Smooth muscle cell (in vitro differentiated cells): ENCODE measurements at regions not wholly inside any gene's neighbourhood (a gene's known extent, or its start where the extent isn't known, plus 50 kb on each side); places are given as distances from the start of the nearest gene placed in this dataset.

Experiments used
- DNase-seq: peaks from one replicate; lab custom pipeline; 2025; ENCODE audit not compliant: unreplicated experiment; lab: John Stamatoyannopoulos, UW
- H2AFZ ChIP-seq: fragments of 200-600 bp; sonication (generic); 2 replicates; pipeline ENCODE4 v1.6.0; 2016; ENCODE audit warnings: antibody characterized with exemption, low read depth, mild to moderate bottlenecking
- H3F3A ChIP-seq: fragments of 200-600 bp; sonication (generic); 2 replicates; pipeline ENCODE4 v1.6.0; 2017; ENCODE audit warnings: antibody characterized with exemption, low read depth
- H3K27ac ChIP-seq: fragments of 200-600 bp; sonication (generic); 2 replicates; pipeline ENCODE4 v1.5.1; 2016; ENCODE audit warnings: low read depth, mild to moderate bottlenecking
- H3K27me3 ChIP-seq: fragments of 200-600 bp; sonication (generic); 2 replicates; pipeline ENCODE4 v1.6.1; 2016; ENCODE audit warnings: low read depth, mild to moderate bottlenecking
- H3K36me3 ChIP-seq: fragments of 200-600 bp; sonication (generic); 2 replicates; pipeline ENCODE4 v1.5.1; 2016; ENCODE audit warnings: low read depth
- H3K4me1 ChIP-seq: fragments of 200-600 bp; sonication (generic); 2 replicates; pipeline ENCODE4 v1.5.1; 2016; ENCODE audit warnings: low read depth
- H3K4me2 ChIP-seq: fragments of 200-600 bp; sonication (generic); 2 replicates; pipeline ENCODE4 v1.6.0; 2016; ENCODE audit warnings: mild to moderate bottlenecking
- H3K4me3 ChIP-seq: fragments of 200-600 bp; sonication (generic); 2 replicates; pipeline ENCODE4 v1.5.1; 2016; ENCODE audit warnings: mild to moderate bottlenecking
- H3K79me2 ChIP-seq: fragments of 200-600 bp; sonication (generic); 2 replicates; pipeline ENCODE4 v1.6.0; 2016; ENCODE audit warnings: low read depth, mild to moderate bottlenecking
- H3K9ac ChIP-seq: fragments of 200-600 bp; sonication (generic); 2 replicates; pipeline ENCODE4 v1.6.0; 2016; ENCODE audit warnings: low read depth
- H3K9me3 ChIP-seq: fragments of 200-600 bp; sonication (generic); replicated peaks from 2 replicates; pipeline ENCODE4 v1.5.1; 2016; ENCODE audit warnings: low read depth
- H4K20me1 ChIP-seq: fragments of 200-600 bp; sonication (generic); 2 replicates; pipeline ENCODE4 v1.6.0; 2016; ENCODE audit warnings: low read depth
- WGBS: methylation state at CpG from one replicate; pipeline ENCODE4 v1.1.7; 2016; ENCODE audit warnings: low lambda C conversion rate; 5-methylcytosine and 5-hydroxymethylcytosine counted together
- TF ChIP-seq, protein P1 (sequence below): fragments of 200-600 bp; sonication (generic); IDR thresholded peaks from 2 replicates; pipeline ENCODE4 v1.5.1; 2017; ENCODE audit warnings: borderline replicate concordance, mild to moderate bottlenecking, antibody characterized with exemption; ENCODE audit not compliant: insufficient read depth, poor library complexity, severe bottlenecking

- Histone ChIP-seq H3K36me3 (no peaks in the 10 kb centered on the region), H3K9ac (no peak overlapping the region), H3K4me1 (no peaks in the 10 kb centered on the region), H3K27ac (no peak overlapping the region), H3K79me2 (peaks cover 9% of the 10 kb centered on the region), H3F3A (no peaks in the 10 kb centered on the region), H2AFZ (no peak overlapping the region), H3K4me2 (no peak overlapping the region), H3K27me3 (no peaks in the 10 kb centered on the region), H3K9me3 (no peaks in the 10 kb centered on the region), H4K20me1 (peaks cover 88% of the 10 kb centered on the region), H3K4me3 (no peak overlapping the region)
- TF ChIP-seq, protein P1, sequence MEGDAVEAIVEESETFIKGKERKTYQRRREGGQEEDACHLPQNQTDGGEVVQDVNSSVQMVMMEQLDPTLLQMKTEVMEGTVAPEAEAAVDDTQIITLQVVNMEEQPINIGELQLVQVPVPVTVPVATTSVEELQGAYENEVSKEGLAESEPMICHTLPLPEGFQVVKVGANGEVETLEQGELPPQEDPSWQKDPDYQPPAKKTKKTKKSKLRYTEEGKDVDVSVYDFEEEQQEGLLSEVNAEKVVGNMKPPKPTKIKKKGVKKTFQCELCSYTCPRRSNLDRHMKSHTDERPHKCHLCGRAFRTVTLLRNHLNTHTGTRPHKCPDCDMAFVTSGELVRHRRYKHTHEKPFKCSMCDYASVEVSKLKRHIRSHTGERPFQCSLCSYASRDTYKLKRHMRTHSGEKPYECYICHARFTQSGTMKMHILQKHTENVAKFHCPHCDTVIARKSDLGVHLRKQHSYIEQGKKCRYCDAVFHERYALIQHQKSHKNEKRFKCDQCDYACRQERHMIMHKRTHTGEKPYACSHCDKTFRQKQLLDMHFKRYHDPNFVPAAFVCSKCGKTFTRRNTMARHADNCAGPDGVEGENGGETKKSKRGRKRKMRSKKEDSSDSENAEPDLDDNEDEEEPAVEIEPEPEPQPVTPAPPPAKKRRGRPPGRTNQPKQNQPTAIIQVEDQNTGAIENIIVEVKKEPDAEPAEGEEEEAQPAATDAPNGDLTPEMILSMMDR: no peak
- no peak for DNase-seq
- 96% methylated on average over 24 of the region's 24 CpGs for WGBS
These were observed 207.1 kb upstream of the CIBAR2 start for GRCh38 chr16:85319208-85319983.

GRCh38 chr16:85319984-85320440 is 207.7 kb upstream of the CIBAR2 start:
- WGBS: 59% methylated on average over 19 of the region's 19 CpGs
- Histone ChIP-seq H3F3A (no peaks in the 10 kb centered on the region), H2AFZ (no peak overlapping the region), H3K4me3 (no peak overlapping the region), H3K9me3 (no peaks in the 10 kb centered on the region), H3K27me3 (no peaks in the 10 kb centered on the region), H3K36me3 (no peaks in the 10 kb centered on the region), H3K79me2 (peaks cover 9% of the 10 kb centered on the region), H4K20me1 (peaks cover 90% of the 10 kb centered on the region), H3K4me2 (peak overlapping the region; percentile 15), H3K4me1 (no peaks in the 10 kb centered on the region), H3K27ac (no peak overlapping the region), H3K9ac (no peak overlapping the region)
- no peak for DNase-seq
- TF ChIP-seq, protein P1: no peak

- TF ChIP-seq, protein P1: no peak
- H3K9ac ChIP-seq: no peak overlapping the region
- no peak for DNase-seq
- 94% methylated on average over 11 of the region's 11 CpGs for WGBS
- no peak overlapping the region for H3K4me3 ChIP-seq
- H3K4me2 ChIP-seq: no peak overlapping the region
- H3K27me3 ChIP-seq: no peaks in the 10 kb centered on the region
- H2AFZ ChIP-seq: no peak overlapping the region
- H3K4me1 ChIP-seq: no peaks in the 10 kb centered on the region
- peaks cover 94% of the 10 kb centered on the region for H4K20me1 ChIP-seq
- H3F3A ChIP-seq: no peaks in the 10 kb centered on the region
- no peaks in the 10 kb centered on the region for H3K36me3 ChIP-seq
- peaks cover 8% of the 10 kb centered on the region for H3K79me2 ChIP-seq
- no peaks in the 10 kb centered on the region for H3K9me3 ChIP-seq
- H3K27ac ChIP-seq: no peak overlapping the region
These were observed 208.6 kb upstream of the CIBAR2 start for GRCh38 chr16:85320677-85321385.
